ENCODE measurements at regions not wholly inside any gene's neighbourhood (a gene's known extent, or its start where the extent isn't known, plus 50 kb on each side); places are given as distances from the start of the nearest gene placed in this dataset.

- TF ChIP-seq ZNF274 (IDR thresholded peaks at IDR 0.05; ENCODE audit: low read depth, low read length) (no peak), YY1 (IDR thresholded peaks at IDR 0.05; ENCODE audit: insufficient read depth, insufficient read length) (no peak), SUZ12 (IDR thresholded peaks at IDR 0.05; ENCODE audit: extremely low read depth, insufficient read depth, insufficient read length) (no peak)
Measured at GRCh38 chr13:59043016-59043415, 1120.7 kb downstream of the DIAPH3 start.

All from NT2/D1 (cell line).